ENCODE measurements at regions not wholly inside any gene's neighbourhood (a gene's known extent, or its start where the extent isn't known, plus 50 kb on each side); places are given as distances from the start of the nearest gene placed in this dataset.

DNA sequence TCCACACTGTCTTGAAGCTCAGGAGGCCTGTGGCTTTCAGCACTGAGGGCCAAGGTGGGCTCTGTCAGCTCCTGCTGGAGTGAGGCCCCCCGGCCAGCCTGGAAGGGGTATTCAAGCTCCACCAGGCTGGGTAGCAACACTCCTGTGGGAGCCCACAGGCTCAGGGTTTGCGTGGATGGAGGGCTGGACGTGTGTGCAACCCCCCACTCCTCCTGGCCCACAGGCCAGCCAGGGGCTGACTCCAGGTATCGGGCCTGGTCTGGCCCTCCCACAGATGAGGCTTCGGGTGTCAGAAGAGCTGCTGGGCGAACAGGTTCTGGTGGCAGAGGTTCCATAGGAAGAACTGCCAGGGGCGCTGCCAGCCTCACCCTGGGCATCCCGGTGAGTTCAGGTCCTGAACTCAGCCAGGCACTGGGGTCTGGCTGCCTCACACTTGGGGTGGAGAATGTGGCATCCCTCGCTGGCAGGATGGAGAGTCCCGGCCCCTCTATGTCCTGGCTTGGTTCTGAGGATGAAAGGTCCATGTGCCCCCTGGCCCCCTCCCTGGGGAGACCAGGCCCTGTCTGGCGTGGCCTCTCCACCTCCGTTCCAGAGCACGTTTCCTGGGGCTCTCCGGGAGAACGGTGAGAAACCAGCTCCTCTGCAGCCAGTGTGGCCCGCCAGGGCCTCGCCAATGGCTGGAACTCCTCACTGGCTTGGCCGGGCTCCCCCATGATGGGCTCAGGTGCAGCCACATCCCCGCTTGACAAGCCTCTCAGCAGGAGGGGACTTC lies 64.6 kb upstream of the TARDBP start:
- TF ChIP-seq YY1 (IDR thresholded peaks at IDR 0.05; ENCODE audit: insufficient read depth, insufficient read length) (no peak), SUZ12 (IDR thresholded peaks at IDR 0.05; ENCODE audit: extremely low read depth, insufficient read depth, insufficient read length) (no peak), ZNF274 (IDR thresholded peaks at IDR 0.05; ENCODE audit: low read depth, low read length) (no peak)

All from NT2/D1 (cell line).